GM12864 (cell line): ENCODE measurements at regions not wholly inside any gene's neighbourhood (a gene's known extent, or its start where the extent isn't known, plus 50 kb on each side); places are given as distances from the start of the nearest gene placed in this dataset.

Experiments used
- DNase-seq: peaks from one replicate; pipeline ENCODE4 v3.0.0-alpha.2; 2011; ENCODE audit warnings: low read depth
- H3K4me3 ChIP-seq: 2 replicates; pipeline ENCODE4 v1.5.1; 2011; ENCODE audit warnings: mild to moderate bottlenecking, low read depth, low read length, control low read depth
- CTCF ChIP-seq: IDR thresholded peaks from 2 replicates; pipeline ENCODE4 v1.5.1; 2011; ENCODE audit warnings: low read depth, mild to moderate bottlenecking, moderate library complexity, low read length, control low read depth, inconsistent platforms; ENCODE audit errors: missing control alignments

DNA sequence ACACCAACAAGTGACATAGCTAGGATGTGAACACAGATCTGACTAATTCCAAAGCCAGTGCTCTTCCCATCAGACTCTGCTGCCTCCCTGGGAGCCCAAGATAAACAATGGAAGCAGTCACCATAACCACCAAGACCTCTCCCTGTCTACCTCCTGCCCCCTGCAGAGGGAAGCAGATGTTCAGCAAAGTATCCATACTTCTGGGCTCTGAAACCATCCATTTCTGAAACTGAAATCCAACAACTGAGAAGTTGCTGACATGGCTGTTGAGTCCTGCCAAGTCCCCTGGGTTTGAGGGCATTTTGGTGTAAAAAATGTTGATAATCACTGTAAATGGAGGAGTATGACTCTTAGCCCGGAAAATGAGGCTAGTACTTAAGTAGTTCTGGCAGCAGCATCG lies 102.1 kb downstream of the TYW3 start:
- DNase-seq: no peak
- no peak overlapping the region for H3K4me3 ChIP-seq
- no peak for TF ChIP-seq CTCF

- no peak overlapping the region for H3K4me3 ChIP-seq
- no peak for DNase-seq
- TF ChIP-seq CTCF: no peak
Measured at GRCh38 chr1:74842726-74843125, 109.8 kb downstream of the TYW3 start.

DNA sequence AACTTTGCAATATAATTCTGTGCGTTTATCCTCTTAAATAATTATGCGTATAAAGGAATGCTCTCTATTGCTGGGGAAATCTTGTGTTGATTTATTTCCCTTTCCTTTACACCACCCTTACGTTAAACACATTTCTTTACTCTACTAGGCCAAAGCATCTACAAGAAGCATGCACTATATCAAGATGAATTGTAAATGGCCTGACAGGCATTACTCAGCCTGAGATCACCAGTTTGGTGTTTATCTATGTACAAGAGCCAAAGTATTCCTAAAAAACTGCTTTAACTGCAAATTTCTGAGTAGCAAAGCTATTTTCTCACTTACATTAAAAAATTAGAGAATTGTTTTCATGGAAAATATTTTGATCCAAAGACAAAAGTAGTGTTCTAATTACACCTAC lies 114.8 kb downstream of the TYW3 start:
- no peak overlapping the region for H3K4me3 ChIP-seq
- TF ChIP-seq CTCF: no peak
- no peak for DNase-seq

DNA sequence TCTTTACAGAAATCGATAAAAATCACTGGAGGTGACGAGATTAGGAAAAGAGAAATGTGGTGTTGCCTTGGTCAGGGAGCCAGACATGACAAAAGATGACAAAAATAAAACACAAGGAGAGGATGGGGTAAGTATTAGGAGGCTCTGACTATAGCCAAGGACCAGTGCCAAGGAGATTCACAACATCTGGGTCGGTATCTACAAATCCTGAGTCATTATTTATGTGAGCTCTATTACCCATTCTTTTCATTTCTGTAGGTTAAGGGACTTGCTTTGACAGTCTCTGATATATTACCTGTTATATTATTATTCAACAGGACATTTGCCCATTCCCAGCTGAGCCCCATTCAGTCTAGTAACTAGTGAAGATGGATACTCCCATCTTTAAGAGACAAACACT lies 120.8 kb downstream of the TYW3 start:
- DNase-seq: no peak
- TF ChIP-seq CTCF: no peak
- H3K4me3 ChIP-seq: no peak overlapping the region

- no peak overlapping the region for H3K4me3 ChIP-seq
- no peak for DNase-seq
- TF ChIP-seq CTCF: no peak
Measured at GRCh38 chr1:74856174-74856573, 123.2 kb downstream of the TYW3 start.

DNA sequence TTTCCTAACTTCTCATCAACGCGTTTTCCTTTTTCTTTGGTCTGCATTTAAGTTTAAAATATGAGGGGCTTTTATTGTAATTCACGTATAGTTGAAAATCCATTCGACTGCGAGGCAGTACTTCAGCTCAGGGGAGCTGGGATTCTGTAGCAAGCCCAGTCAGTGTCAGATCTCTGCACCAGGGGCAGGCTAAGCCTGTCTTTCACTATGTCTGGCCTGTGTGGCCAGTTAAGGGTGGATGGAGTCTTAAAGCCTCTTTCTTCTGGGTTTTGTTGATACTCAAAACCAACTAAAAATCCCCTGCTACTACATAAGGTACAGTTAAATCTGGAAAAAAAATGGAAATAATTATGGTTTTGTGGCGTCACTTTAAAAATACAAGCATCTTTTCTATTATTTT lies 124.7 kb downstream of the TYW3 start:
- no peak for DNase-seq
- no peak for TF ChIP-seq CTCF

GRCh38 chr1:74858136-74858535 lies 125.2 kb downstream of the TYW3 start:
- no peak overlapping the region for H3K4me3 ChIP-seq
- peak; percentile 22 for DNase-seq
- no peak for TF ChIP-seq CTCF

More for the DNA sequence above, 124.7 kb downstream of the TYW3 start:
- no peak overlapping the region for H3K4me3 ChIP-seq
